Stimulated activated CD8-positive, alpha-beta memory T cell treated with anti-CD3 and anti-CD28 coated beads, Interleukin-7, amount 100 ng/mL, for 1 hour (primary cell): ENCODE measurements at regions not wholly inside any gene's neighbourhood (a gene's known extent, or its start where the extent isn't known, plus 50 kb on each side); places are given as distances from the start of the nearest gene placed in this dataset.

Source experiments
- DNase-seq, 2 donors: peaks; one replicate each; pipeline ENCODE4 v3.0.0-alpha.2; 2020; ENCODE audit warnings: low read depth in 2 of 2

DNA sequence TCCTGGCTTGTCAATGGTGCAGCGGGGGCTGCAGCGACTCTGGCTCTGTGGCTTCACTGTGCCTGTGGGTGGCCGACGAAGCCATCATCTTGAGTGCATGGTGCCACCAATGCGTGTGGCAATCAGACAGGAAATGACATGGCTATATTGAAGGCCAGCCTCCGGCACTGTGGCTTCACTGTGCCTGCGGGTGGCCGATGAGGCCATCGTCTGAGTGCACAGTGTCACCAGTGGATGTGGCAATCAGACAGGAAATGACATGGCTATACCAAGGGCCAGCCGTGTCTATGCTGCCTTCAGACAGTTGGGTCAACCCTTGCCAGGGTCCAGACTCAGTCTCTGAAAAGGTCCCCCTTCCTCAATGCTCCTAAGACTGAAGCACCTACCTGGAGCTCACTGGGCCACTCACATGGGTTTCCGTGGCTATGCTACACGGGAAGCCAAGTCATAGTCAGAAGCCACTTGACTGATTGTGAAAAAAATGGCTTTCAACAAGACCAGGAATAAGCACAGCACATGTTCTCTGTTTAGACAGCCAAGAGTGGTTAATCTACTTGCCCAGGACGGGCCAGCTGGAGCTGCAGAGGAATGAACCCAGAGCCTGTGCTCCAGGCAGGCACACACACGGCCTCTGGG, 67.5 kb upstream of the S1PR3 start:
- DNase-seq: no peak

DNA sequence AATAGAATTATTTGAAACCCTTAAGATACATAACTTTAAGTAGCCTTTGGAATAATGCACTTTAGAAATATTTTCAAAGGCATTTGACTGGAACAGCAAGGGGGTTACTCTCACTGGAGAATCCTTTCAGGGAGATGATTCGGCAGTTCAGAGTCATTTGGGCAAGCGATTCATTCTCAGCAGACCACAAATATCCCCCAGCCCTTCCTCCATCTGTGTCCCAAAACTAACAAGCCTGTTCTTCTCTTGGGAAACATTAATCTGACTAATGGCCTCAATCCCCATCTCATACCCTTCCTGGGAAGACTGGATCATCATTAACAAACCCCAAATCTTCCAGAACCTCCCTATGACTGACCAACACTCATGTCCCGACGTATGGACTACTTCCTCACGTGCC, 65.8 kb upstream of the S1PR3 start:
- no peak for DNase-seq

DNA sequence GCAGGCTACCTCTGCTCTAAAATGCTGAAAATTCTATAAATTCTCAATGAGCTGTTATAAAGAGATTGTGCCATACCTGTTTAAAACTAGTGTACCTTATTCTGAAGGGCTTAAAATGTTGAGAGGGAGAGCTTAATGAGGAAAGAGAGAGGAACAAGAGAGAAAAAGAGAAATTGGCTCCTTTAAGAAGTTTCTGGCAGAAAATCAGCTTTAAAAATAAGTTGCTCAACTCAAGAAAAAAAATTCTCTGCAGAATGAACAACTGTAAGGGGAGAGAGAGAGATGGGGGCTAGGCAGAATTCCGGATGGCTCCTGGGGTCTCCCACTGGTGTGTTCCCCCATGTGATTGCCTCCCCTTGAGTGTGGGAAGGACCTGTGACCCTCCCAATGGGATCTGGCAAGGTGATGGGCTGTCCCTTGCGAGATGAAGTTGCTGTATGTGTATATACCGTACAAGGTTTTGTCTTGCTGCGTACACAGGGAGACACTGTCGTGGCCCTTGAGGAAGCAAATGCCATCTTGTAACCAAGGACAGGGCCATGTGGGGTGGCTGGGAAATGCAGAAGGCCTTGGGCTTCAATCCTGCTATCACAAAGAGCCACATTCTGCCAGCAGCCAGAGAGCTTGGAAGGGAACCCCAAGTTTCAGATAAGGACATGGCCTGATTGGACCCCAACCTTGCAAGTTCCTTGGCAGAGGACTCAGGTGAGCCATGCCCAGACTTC, 64.3 kb upstream of the S1PR3 start:
- no peak for DNase-seq

DNA sequence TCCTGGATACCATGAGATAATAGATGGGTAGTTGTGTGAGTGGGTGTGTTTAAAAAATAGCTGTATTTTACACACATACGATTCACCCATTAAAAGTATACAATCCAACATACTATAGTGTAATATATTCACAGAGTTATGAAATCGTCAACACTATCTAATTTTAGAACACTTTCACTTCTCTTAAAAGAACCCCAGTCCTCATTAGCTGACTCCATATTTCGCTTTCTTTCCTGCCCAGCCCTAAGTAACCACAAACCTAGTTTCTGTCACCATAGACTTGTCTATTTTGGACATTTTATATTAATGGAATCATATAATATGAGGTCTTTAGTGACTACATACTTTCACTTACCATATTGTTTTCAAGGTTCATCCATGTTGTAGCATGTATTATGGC, 63.8 kb upstream of the S1PR3 start:
- DNase-seq: no peak

DNA sequence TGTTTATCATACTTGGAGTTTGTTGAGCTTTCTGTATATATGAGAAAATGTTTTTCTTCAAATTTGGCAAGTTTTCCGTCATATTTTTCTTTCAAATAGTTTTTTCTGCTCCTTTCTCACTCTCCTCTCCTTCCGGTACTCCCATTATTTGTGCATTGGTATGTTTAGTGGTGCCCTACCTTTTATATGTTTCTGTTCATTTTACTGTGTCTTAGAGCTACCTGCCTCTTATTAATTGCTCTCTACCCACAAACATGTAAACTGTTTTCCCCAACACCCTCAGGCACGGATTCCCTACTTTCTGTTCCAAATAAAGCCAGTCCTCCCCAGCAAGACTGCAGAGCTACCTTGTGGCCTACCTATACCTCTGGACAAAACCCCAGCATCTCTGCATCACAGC, 60.6 kb upstream of the S1PR3 start:
- no peak for DNase-seq

DNA sequence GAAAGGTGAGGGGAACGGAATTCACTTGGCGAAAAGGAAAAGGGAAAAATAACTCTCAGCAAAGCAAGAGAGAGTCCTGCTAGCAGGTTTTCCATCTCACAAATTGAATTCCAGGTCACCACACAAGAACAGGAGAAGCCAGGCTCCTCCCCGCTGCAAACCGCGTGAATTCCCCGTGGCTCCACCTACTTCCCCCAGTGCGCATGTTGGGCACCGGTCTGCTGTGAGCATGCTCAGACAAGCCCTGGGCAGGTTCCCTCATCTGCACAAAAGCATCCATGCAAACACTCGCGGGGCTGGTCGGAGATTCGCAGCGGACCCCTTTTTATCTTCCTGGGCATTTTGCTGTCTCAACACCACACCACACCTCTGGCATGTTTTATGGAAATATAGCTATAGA, 58.5 kb upstream of the S1PR3 start:
- DNase-seq: no peak

DNA sequence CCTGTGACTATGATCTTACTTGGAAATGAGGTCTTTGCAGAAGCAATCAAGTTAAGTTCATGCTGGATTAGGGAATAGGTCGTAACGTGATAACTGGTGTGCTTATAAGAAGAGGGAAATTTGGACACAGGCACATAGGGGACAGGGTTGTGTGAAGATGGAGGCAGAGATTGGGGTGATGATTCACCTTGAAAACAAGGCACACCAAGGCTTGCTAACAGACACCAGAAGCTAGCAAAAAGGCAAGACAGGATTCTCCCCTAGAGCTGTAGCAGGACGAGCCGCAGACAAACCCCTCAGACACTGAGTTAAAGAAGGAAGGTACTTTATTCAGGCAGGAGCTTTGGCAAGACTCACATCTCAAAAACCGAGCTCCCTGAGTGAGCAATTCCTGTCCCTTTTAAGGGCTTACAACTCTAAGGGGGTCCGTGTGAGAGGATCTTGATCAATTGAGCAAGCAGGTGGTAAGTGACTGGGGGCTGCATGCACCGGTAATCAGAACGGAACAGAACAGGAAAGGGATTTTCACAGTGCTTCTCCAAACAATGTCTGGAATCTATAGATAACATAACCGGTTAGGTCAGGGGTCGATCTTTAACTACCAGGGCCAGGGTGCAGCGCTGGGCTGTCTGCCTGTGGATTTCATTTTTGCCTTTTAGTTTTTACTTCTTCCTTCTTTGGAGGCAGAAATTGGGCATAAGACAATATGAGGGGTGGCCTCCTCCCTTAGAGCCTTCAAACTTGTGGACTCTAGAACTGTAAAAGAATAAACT, 57.5 kb upstream of the S1PR3 start:
- DNase-seq: no peak

DNA sequence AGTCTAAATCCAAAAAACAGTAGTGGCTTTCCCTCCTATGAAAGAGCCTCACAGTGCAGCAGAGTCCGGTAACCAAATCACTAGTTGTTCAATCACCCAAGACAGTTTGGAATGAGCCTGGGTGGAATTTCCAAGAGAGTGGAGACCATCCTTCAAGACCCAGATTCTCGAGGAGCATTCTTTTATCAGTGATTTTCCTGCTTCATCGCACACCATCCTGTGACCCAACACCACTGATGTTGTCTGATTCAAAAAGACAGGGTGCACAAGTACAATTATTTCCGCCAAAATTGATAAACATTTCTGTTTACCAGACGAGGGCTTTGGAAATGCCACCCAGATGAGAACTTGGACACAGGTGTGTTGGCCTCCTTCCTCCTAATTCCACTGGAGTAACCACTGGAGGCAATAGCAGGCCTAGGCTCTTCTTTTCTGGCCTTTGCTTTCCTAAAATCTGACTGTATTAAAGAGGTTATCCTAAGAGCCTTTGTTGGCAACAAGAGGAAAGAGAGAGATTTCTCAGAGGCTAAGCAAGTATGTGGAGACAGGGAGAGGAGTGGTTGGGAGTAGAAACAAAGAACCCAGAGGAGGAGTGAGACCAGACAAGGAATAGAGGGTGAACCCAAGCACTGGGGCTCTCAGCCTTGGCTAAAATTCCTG, 56.3 kb upstream of the S1PR3 start:
- no peak for DNase-seq

DNA sequence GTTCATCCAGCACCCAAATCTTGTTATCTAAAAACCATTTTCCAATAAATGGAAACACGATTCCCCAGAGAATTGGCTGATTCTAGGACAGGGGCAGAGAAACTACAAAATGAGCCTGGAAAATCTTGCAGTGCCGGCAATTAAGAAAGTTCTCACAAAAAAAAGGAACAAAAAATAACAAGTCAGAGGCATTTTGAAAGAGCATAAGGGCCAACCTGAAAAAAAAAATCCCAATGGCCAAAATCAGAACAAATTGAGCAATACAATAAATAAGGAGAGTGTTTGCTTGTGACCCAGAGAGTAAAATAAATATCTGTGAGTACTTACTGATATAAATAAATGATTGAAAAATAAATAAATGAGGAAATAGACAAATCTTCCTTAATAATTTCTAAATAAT, 55.1 kb upstream of the S1PR3 start:
- no peak for DNase-seq

DNA sequence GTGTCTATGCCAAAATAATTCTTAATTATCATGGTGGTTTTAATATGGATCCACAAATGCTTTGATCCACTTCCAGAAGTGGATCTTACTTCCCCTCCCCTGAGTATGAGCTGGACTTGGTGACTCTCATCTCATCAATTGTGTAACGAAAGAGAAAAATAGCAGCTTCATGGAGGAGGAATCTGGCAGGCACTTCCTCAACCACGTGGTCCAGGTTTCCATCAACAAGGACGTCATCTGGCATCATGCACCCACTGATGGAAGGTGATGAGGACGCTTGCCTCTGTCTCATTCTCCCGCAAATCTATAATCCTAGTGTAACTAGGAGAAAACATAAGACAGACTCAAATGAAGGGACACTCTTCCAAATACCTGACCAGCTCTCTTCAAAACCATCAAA, 54.6 kb upstream of the S1PR3 start:
- no peak for DNase-seq

DNA sequence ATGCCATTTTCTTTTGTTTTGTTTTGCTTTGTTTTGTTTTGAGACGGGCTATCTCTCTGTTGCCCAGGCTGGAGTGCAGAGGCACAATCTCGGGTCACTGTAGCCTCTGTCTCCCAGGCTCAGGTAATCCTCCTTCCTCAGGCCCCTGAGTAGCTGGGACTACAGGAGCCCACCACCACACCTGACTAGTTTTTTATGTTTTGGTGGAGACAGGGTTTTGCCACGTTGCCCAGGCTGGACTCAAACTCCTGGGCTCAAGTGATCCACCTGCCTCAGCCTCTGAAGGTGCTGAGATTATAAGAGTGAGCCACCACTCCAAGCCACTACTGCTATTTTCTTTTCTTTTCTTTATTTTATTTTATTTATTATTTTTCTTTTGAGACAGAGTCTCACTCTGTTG, 54.0 kb upstream of the S1PR3 start:
- DNase-seq: no peak

DNA sequence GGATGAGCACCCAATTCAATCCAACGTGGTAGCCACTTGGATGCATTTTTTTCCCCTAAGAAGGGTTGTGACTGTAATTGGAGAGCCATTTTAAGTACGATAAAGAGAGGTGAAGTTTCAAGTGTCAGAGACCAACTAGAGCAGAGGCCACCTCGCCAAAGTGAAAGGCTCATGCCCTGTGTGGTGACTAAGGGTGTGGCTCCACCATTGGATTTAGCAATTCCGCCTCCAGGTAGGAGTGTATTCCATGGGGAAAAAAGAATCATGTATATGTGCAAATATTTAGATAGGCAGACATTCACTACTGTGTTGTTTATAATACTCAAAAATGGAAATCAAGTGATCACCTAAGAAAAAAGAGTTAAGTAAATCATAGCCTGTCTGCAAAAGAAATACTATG, 53.1 kb upstream of the S1PR3 start:
- no peak for DNase-seq
